Cardiac muscle cell (in vitro differentiated cells and primary cell): ENCODE measurements at regions not wholly inside any gene's neighbourhood (a gene's known extent, or its start where the extent isn't known, plus 50 kb on each side); places are given as distances from the start of the nearest gene placed in this dataset.

Source experiments
- DNase-seq, 2 donors: peaks; one replicate each; pipeline versions ENCODE4 v3.0.0 to v3.0.0-alpha.2; 2010 to 2017; ENCODE audit warnings: low read depth in 1 of 2, low spot score in 1 of 2
- H3K27ac ChIP-seq: fragments of 200-600 bp; sonication (generic); 2 replicates; pipeline ENCODE4 v1.5.1; 2016
- H3K27me3 ChIP-seq: fragments of 200-600 bp; sonication (generic); 2 replicates; pipeline ENCODE4 v1.6.0; 2016; ENCODE audit warnings: control low read depth
- H3K36me3 ChIP-seq: fragments of 200-600 bp; sonication (generic); 2 replicates; pipeline ENCODE4 v1.5.1; 2016; ENCODE audit warnings: control low read depth
- H3K4me1 ChIP-seq: fragments of 200-600 bp; sonication (generic); 2 replicates; pipeline ENCODE4 v1.8.1; 2017; ENCODE audit warnings: low read depth, mild to moderate bottlenecking, mixed run types
- H3K4me3 ChIP-seq: fragments of 200-600 bp; sonication (generic); 2 replicates; pipeline ENCODE4 v1.5.1; 2016; ENCODE audit warnings: mild to moderate bottlenecking
- H3K9me3 ChIP-seq: fragments of 200-600 bp; sonication (generic); 2 replicates; pipeline ENCODE4 v1.5.1; 2017; ENCODE audit warnings: low read depth, mild to moderate bottlenecking, control low read depth
- CTCF ChIP-seq: IDR thresholded peaks from 2 replicates; pipeline ENCODE4 v1.5.1; 2012; ENCODE audit warnings: low read depth, mild to moderate bottlenecking, low read length

- no peak for TF ChIP-seq CTCF
- no peaks in the 10 kb centered on the region for H3K4me1 ChIP-seq
- H3K4me3 ChIP-seq: no peak overlapping the region
- H3K9me3 ChIP-seq: no peaks in the 10 kb centered on the region
- no peak for DNase-seq
- H3K36me3 ChIP-seq: no peaks in the 10 kb centered on the region
- H3K27me3 ChIP-seq: no peaks in the 10 kb centered on the region
- no peak overlapping the region for H3K27ac ChIP-seq
Observed at GRCh38 chr7:89514970-89515369, 639.3 kb upstream of the STEAP1 start.

GRCh38 chr7:89517815-89518214 lies 636.5 kb upstream of the STEAP1 start:
- Histone ChIP-seq H3K9me3 (no peaks in the 10 kb centered on the region), H3K27me3 (no peaks in the 10 kb centered on the region), H3K27ac (no peak overlapping the region), H3K4me1 (no peaks in the 10 kb centered on the region), H3K4me3 (no peak overlapping the region), H3K36me3 (no peaks in the 10 kb centered on the region)
- no peak for DNase-seq
- TF ChIP-seq CTCF: no peak

- H3K9me3 ChIP-seq: no peaks in the 10 kb centered on the region
- no peaks in the 10 kb centered on the region for H3K27me3 ChIP-seq
- H3K27ac ChIP-seq: no peak overlapping the region
- H3K4me1 ChIP-seq: no peaks in the 10 kb centered on the region
- H3K36me3 ChIP-seq: no peaks in the 10 kb centered on the region
- no peak for DNase-seq
- no peak for TF ChIP-seq CTCF
- no peak overlapping the region for H3K4me3 ChIP-seq
Observed at GRCh38 chr7:89549768-89550167, 604.5 kb upstream of the STEAP1 start.

GRCh38 chr7:89554209-89554608 lies 600.1 kb upstream of the STEAP1 start:
- Histone ChIP-seq H3K9me3 (no peaks in the 10 kb centered on the region), H3K27ac (no peak overlapping the region), H3K4me1 (no peaks in the 10 kb centered on the region), H3K36me3 (no peaks in the 10 kb centered on the region), H3K4me3 (no peak overlapping the region), H3K27me3 (no peaks in the 10 kb centered on the region)
- no peak for TF ChIP-seq CTCF
- no peak for DNase-seq

- H3K27ac ChIP-seq: no peak overlapping the region
- no peaks in the 10 kb centered on the region for H3K27me3 ChIP-seq
- no peak for DNase-seq
- no peak overlapping the region for H3K4me3 ChIP-seq
- no peaks in the 10 kb centered on the region for H3K4me1 ChIP-seq
- TF ChIP-seq CTCF: no peak
- H3K9me3 ChIP-seq: no peaks in the 10 kb centered on the region
- no peaks in the 10 kb centered on the region for H3K36me3 ChIP-seq
Observed at GRCh38 chr7:89559596-89559995, 594.7 kb upstream of the STEAP1 start.

GRCh38 chr7:89563597-89563996 lies 590.7 kb upstream of the STEAP1 start:
- H3K4me1 ChIP-seq: no peaks in the 10 kb centered on the region
- no peak for TF ChIP-seq CTCF
- H3K4me3 ChIP-seq: no peak overlapping the region
- no peaks in the 10 kb centered on the region for H3K36me3 ChIP-seq
- H3K9me3 ChIP-seq: no peaks in the 10 kb centered on the region
- DNase-seq: no peak
- H3K27me3 ChIP-seq: no peaks in the 10 kb centered on the region
- H3K27ac ChIP-seq: no peak overlapping the region
